Adrenal gland (tissue), 5 donors: ENCODE measurements at regions not wholly inside any gene's neighbourhood (a gene's known extent, or its start where the extent isn't known, plus 50 kb on each side); places are given as distances from the start of the nearest gene placed in this dataset.
A peak's percentile ranks its signal among the peaks of the same experiment; 100 is the strongest.

ENCODE experiments used
- POLR2A ChIP-seq, 2 donors: fragments of 450-650 bp; IDR thresholded peaks; one replicate each; pipeline ENCODE4 v1.6.1; 2017; ENCODE audit warnings: antibody characterized with exemption in 2 of 2, mild to moderate bottlenecking in 2 of 2, moderate library complexity in 1 of 2
- TF ChIP-seq, protein P1 (sequence below), 6 experiments: fragments of 450-650 bp in 4 of 6; fragments of 200-600 bp in 2 of 6; sonication (generic) in 1 of 6; IDR thresholded peaks; 1 replicate in 5 of 6; 2 replicates in 1 of 6; pipeline versions ENCODE4 v1.5.1 to v1.8.0; 2016 to 2021; ENCODE audit warnings: antibody characterized with exemption in 6 of 6, mild to moderate bottlenecking in 2 of 6, moderate library complexity in 1 of 6
- donor health status: DM: no; HTN: no; CAD: no.

DNA sequence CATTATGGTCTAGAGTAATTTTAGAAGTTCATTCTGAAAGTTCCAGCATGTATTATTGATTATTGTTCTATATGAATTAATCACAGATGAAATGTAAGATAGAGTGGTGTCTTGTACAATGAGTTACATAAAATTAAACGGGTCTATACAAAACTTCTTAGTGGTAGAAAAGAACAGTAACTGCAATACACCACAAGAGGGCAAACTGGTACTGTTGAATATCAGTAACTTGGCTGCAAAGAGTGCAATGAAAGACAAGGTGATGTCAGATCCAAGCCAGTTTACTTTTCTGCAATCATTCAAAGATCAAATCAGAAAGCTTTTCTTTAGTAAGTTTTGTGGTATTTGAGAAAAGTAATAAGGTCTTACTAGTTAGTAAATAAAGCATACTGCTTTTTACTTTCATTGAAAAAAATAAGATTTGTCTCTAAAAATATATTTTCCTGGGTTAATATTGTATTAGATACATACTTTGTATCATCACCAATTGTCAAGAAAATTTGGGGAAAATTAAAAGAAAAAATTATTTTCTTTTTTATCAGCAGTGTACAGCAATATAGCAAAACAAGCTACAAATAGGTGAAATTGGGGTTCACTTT is 66.4 kb upstream of the BTG3 start:
- TF ChIP-seq, protein P1, sequence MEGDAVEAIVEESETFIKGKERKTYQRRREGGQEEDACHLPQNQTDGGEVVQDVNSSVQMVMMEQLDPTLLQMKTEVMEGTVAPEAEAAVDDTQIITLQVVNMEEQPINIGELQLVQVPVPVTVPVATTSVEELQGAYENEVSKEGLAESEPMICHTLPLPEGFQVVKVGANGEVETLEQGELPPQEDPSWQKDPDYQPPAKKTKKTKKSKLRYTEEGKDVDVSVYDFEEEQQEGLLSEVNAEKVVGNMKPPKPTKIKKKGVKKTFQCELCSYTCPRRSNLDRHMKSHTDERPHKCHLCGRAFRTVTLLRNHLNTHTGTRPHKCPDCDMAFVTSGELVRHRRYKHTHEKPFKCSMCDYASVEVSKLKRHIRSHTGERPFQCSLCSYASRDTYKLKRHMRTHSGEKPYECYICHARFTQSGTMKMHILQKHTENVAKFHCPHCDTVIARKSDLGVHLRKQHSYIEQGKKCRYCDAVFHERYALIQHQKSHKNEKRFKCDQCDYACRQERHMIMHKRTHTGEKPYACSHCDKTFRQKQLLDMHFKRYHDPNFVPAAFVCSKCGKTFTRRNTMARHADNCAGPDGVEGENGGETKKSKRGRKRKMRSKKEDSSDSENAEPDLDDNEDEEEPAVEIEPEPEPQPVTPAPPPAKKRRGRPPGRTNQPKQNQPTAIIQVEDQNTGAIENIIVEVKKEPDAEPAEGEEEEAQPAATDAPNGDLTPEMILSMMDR (IDR thresholded peaks at IDR 0.05), result peak; percentile 62 to 93 (median 90)
- TF ChIP-seq POLR2A (IDR thresholded peaks at IDR 0.05), result no peak
